Breast epithelium (tissue), 4 donors: ENCODE measurements at regions not wholly inside any gene's neighbourhood (a gene's known extent, or its start where the extent isn't known, plus 50 kb on each side); places are given as distances from the start of the nearest gene placed in this dataset.

Experiments
- DNase-seq, 2 donors: peaks; one replicate each; pipeline ENCODE4 v3.0.0-alpha.2; 2019; ENCODE audit warnings: low spot score in 2 of 2
- H3K27ac ChIP-seq, 2 donors: fragments of 200-600 bp; sonication (generic) in 1 of 2; one replicate each; pipeline ENCODE4 v1.5.1; 2016 to 2019; ENCODE audit warnings: mild to moderate bottlenecking in 1 of 2
- H3K27me3 ChIP-seq, 2 donors: fragments of 200-600 bp; sonication (generic) in 1 of 2; one replicate each; pipeline versions ENCODE4 v1.5.1 to v1.6.0; 2017 to 2019; ENCODE audit warnings: control low read depth in 1 of 2, mild to moderate bottlenecking in 1 of 2
- H3K36me3 ChIP-seq: fragments of 200-600 bp; one replicate; pipeline ENCODE4 v1.5.1; 2019
- H3K4me1 ChIP-seq, 2 donors: fragments of 200-600 bp; sonication (generic); one replicate each; pipeline ENCODE4 v1.5.1; 2016 to 2019; ENCODE audit warnings: control low read depth in 1 of 2
- H3K4me3 ChIP-seq, 3 donors: fragments of 200-600 bp; sonication (generic); 1 replicate in 2 of 3; 2 replicates in 1 of 3; pipeline ENCODE4 v1.5.1; 2016 to 2019; ENCODE audit warnings: mild to moderate bottlenecking in 3 of 3, moderate library complexity in 2 of 3
- H3K9me3 ChIP-seq, 2 donors: fragments of 200-600 bp; sonication (generic) in 1 of 2; one replicate each; pipeline ENCODE4 v1.5.1; 2016 to 2019; ENCODE audit warnings: control low read depth in 1 of 2
- CTCF ChIP-seq, 3 donors: fragments of 450-650 bp; IDR thresholded peaks; one replicate each; pipeline ENCODE4 v1.5.1; 2016 to 2017; ENCODE audit warnings: antibody characterized with exemption in 3 of 3, mild to moderate bottlenecking in 3 of 3, moderate library complexity in 3 of 3
- POLR2A ChIP-seq: fragments of 450-650 bp; IDR thresholded peaks from one replicate; pipeline ENCODE4 v1.6.1; 2016; ENCODE audit warnings: antibody characterized with exemption, mild to moderate bottlenecking, moderate library complexity
- POLR2AphosphoS5 ChIP-seq, 3 donors: sonication (generic); formaldehyde crosslinking; IDR thresholded peaks; one replicate each; pipeline ENCODE4 v1.6.1; 2017; ENCODE audit warnings: antibody characterized with exemption in 3 of 3
- intact Hi-C: fragments of 100-400 bp; cut with DNase I; formaldehyde crosslinking; loops from one replicate; pipeline ENCODE4 v1.15.1; 2023; ENCODE audit warnings: low total_unique reads

GRCh38 chr4:106454021-106454420, 85.4 kb upstream of the GIMD1 start:
- no peak for DNase-seq
- Histone ChIP-seq H3K36me3 (no peaks in the 10 kb centered on the region), H3K27ac (no peak overlapping the region), H3K4me1 (no peaks in the 10 kb centered on the region), H3K4me3 (no peak overlapping the region), H3K27me3 (no peaks in the 10 kb centered on the region), H3K9me3 (no peaks in the 10 kb centered on the region)
- intact Hi-C loops: no loop called here
- no peak for TF ChIP-seq POLR2AphosphoS5 (IDR thresholded peaks at IDR 0.05)

- Histone ChIP-seq H3K9me3 (peaks cover 6 to 7% of the 10 kb centered on the region in 2 donors), H3K27me3 (no peaks in the 10 kb centered on the region)
- intact Hi-C loops: no loop called here
Measured at GRCh38 chr4:106451091-106451490, 82.5 kb upstream of the GIMD1 start.

GRCh38 chr4:106450249-106450648, 81.7 kb upstream of the GIMD1 start:
- no peak overlapping the region for H3K4me3 ChIP-seq
- intact Hi-C loops: no loop called here
- H3K9me3 ChIP-seq: peaks cover 6 to 7% of the 10 kb centered on the region in 2 donors
- no peaks in the 10 kb centered on the region for H3K4me1 ChIP-seq
- no peak overlapping the region for H3K27ac ChIP-seq
- H3K36me3 ChIP-seq: no peaks in the 10 kb centered on the region
- H3K27me3 ChIP-seq: no peaks in the 10 kb centered on the region
- DNase-seq: no peak
- no peak for TF ChIP-seq POLR2A
- no peak for TF ChIP-seq CTCF (IDR thresholded peaks at IDR 0.05)
- no peak for TF ChIP-seq POLR2AphosphoS5 (IDR thresholded peaks at IDR 0.05)

More at GRCh38 chr4:106451091-106451490, 82.5 kb upstream of the GIMD1 start:
- no peak for DNase-seq
- Histone ChIP-seq H3K27ac (no peak overlapping the region), H3K4me1 (no peaks in the 10 kb centered on the region), H3K36me3 (no peaks in the 10 kb centered on the region), H3K4me3 (no peak overlapping the region)
- TF ChIP-seq CTCF (IDR thresholded peaks at IDR 0.05) (no peak), POLR2AphosphoS5 (IDR thresholded peaks at IDR 0.05) (no peak), POLR2A (no peak)

GRCh38 chr4:106444557-106444956, 76.0 kb upstream of the GIMD1 start:
- Histone ChIP-seq H3K4me1 (no peaks in the 10 kb centered on the region), H3K27ac (no peak overlapping the region), H3K27me3 (no peaks in the 10 kb centered on the region), H3K4me3 (no peak overlapping the region), H3K36me3 (no peaks in the 10 kb centered on the region), H3K9me3 (peaks cover 6 to 7% of the 10 kb centered on the region in 2 donors)
- no peak for DNase-seq
- TF ChIP-seq CTCF (IDR thresholded peaks at IDR 0.05): no peak
- intact Hi-C loops: no loop called here

- Histone ChIP-seq H3K4me3 (no peak overlapping the region), H3K4me1 (no peaks in the 10 kb centered on the region), H3K27ac (no peak overlapping the region), H3K9me3 (no peaks in the 10 kb centered on the region), H3K27me3 (no peaks in the 10 kb centered on the region), H3K36me3 (no peaks in the 10 kb centered on the region)
- TF ChIP-seq CTCF (IDR thresholded peaks at IDR 0.05): no peak
- TF ChIP-seq POLR2AphosphoS5 (IDR thresholded peaks at IDR 0.05): no peak
- TF ChIP-seq POLR2A: no peak
- DNase-seq: no peak
- intact Hi-C loops: no loop called here
Measured at GRCh38 chr4:106430797-106431196, 62.2 kb upstream of the GIMD1 start.

GRCh38 chr4:106429885-106430284, 61.3 kb upstream of the GIMD1 start:
- Histone ChIP-seq H3K9me3 (no peaks in the 10 kb centered on the region), H3K4me3 (no peak overlapping the region), H3K4me1 (no peaks in the 10 kb centered on the region), H3K36me3 (no peaks in the 10 kb centered on the region), H3K27me3 (no peaks in the 10 kb centered on the region), H3K27ac (no peak overlapping the region)
- intact Hi-C loops: no loop called here
- DNase-seq: no peak
- TF ChIP-seq CTCF (IDR thresholded peaks at IDR 0.05) (no peak), POLR2AphosphoS5 (IDR thresholded peaks at IDR 0.05) (no peak), POLR2A (no peak)
